ENCODE measurements at regions not wholly inside any gene's neighbourhood (a gene's known extent, or its start where the extent isn't known, plus 50 kb on each side); places are given as distances from the start of the nearest gene placed in this dataset.

DNA sequence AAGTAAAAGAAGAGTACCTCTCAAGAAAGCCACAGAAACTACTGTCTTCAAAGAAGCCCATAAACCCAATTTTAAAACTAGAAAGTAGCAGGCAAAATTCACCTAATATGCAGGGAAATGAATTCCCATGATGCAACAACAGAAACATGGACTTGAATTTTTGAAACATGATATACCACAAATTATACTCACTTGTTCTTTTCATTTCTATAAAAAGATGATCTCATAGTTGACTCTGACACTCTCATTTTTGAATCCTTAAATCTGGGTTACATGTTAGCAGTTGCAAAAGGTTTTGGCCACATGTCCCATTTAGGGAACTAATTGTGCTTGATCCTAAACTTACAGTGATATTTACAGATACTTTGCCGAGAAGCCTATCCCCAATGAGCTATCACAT, 1130.8 kb downstream of the FAT4 start:
- DNase-seq (ENCODE audit: low spot score): no peak
- Histone ChIP-seq H3K4me3 (ENCODE audit: low read depth in 1 of 3, low read length in 3 of 3) (no peak overlapping the region), H3K27me3 (ENCODE audit: control insufficient read depth in 4 of 4, insufficient read depth in 4 of 4, low read length in 3 of 4) (no peaks in the 10 kb centered on the region), H3K9me3 (ENCODE audit: control insufficient read depth in 4 of 4, low read length in 3 of 4) (no peaks in the 10 kb centered on the region), H3K36me3 (ENCODE audit: control insufficient read depth in 4 of 4, insufficient read depth in 3 of 4, low read depth in 1 of 4, low read length in 3 of 4) (no peaks in the 10 kb centered on the region), H3K4me1 (ENCODE audit: control insufficient read depth in 4 of 4, insufficient read depth in 4 of 4, low read length in 3 of 4) (no peaks in the 10 kb centered on the region), H3K9ac (ENCODE audit: low read depth in 1 of 2, low read length in 2 of 2) (no peak overlapping the region), H3K27ac (ENCODE audit: low read depth in 1 of 2, low read length in 2 of 2) (no peak overlapping the region)
- TF ChIP-seq YY1 (IDR thresholded peaks at IDR 0.05) (no peak), HNF4G (IDR thresholded peaks at IDR 0.05) (no peak), FOXA1 (IDR thresholded peaks at IDR 0.05) (no peak), ZBTB33 (IDR thresholded peaks at IDR 0.05) (no peak), RAD21 (IDR thresholded peaks at IDR 0.05) (no peak), HNF4A (conservative IDR thresholded peaks at IDR 0.05) (no peak), FOXA2 (IDR thresholded peaks at IDR 0.05) (no peak), EGR1 (IDR thresholded peaks at IDR 0.05; ENCODE audit: low read depth in 2 of 2) (no peak), GABPA (IDR thresholded peaks at IDR 0.05 in 1 of 2, conservative IDR thresholded peaks at IDR 0.05 in 1 of 2) (no peak), NR2F2 (IDR thresholded peaks at IDR 0.05) (no peak), JUND (IDR thresholded peaks at IDR 0.05) (no peak), RXRA (IDR thresholded peaks at IDR 0.05) (no peak), MAX (IDR thresholded peaks at IDR 0.05) (no peak), SP1 (IDR thresholded peaks at IDR 0.05) (no peak), TAF1 (conservative IDR thresholded peaks at IDR 0.05) (no peak)
- TF ChIP-seq, protein P1, sequence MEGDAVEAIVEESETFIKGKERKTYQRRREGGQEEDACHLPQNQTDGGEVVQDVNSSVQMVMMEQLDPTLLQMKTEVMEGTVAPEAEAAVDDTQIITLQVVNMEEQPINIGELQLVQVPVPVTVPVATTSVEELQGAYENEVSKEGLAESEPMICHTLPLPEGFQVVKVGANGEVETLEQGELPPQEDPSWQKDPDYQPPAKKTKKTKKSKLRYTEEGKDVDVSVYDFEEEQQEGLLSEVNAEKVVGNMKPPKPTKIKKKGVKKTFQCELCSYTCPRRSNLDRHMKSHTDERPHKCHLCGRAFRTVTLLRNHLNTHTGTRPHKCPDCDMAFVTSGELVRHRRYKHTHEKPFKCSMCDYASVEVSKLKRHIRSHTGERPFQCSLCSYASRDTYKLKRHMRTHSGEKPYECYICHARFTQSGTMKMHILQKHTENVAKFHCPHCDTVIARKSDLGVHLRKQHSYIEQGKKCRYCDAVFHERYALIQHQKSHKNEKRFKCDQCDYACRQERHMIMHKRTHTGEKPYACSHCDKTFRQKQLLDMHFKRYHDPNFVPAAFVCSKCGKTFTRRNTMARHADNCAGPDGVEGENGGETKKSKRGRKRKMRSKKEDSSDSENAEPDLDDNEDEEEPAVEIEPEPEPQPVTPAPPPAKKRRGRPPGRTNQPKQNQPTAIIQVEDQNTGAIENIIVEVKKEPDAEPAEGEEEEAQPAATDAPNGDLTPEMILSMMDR (IDR thresholded peaks at IDR 0.05; ENCODE audit: low read depth, low read length, missing input control): no peak
- TF ChIP-seq, protein P2, sequence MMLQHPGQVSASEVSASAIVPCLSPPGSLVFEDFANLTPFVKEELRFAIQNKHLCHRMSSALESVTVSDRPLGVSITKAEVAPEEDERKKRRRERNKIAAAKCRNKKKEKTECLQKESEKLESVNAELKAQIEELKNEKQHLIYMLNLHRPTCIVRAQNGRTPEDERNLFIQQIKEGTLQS (IDR thresholded peaks at IDR 0.05): no peak
- TF ChIP-seq, protein P3, sequence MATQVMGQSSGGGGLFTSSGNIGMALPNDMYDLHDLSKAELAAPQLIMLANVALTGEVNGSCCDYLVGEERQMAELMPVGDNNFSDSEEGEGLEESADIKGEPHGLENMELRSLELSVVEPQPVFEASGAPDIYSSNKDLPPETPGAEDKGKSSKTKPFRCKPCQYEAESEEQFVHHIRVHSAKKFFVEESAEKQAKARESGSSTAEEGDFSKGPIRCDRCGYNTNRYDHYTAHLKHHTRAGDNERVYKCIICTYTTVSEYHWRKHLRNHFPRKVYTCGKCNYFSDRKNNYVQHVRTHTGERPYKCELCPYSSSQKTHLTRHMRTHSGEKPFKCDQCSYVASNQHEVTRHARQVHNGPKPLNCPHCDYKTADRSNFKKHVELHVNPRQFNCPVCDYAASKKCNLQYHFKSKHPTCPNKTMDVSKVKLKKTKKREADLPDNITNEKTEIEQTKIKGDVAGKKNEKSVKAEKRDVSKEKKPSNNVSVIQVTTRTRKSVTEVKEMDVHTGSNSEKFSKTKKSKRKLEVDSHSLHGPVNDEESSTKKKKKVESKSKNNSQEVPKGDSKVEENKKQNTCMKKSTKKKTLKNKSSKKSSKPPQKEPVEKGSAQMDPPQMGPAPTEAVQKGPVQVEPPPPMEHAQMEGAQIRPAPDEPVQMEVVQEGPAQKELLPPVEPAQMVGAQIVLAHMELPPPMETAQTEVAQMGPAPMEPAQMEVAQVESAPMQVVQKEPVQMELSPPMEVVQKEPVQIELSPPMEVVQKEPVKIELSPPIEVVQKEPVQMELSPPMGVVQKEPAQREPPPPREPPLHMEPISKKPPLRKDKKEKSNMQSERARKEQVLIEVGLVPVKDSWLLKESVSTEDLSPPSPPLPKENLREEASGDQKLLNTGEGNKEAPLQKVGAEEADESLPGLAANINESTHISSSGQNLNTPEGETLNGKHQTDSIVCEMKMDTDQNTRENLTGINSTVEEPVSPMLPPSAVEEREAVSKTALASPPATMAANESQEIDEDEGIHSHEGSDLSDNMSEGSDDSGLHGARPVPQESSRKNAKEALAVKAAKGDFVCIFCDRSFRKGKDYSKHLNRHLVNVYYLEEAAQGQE (IDR thresholded peaks at IDR 0.05): no peak
- WGBS: 83% methylated on average over 1 of the region's 1 CpG
